Prostate gland (tissue), 2 donors: ENCODE measurements at regions not wholly inside any gene's neighbourhood (a gene's known extent, or its start where the extent isn't known, plus 50 kb on each side); places are given as distances from the start of the nearest gene placed in this dataset.

Source experiments
- DNase-seq: peaks from one replicate; pipeline ENCODE4 v3.0.0-alpha.2; 2019; ENCODE audit warnings: low spot score
- H3K27ac ChIP-seq, 2 donors: fragments of 200-600 bp; sonication (generic); 2 replicates each; pipeline ENCODE4 v1.5.1; 2017 to 2019
- H3K27me3 ChIP-seq: fragments of 200-600 bp; sonication (generic); replicated peaks from 2 replicates; pipeline ENCODE4 v1.5.1; 2019; ENCODE audit not compliant: insufficient read depth
- H3K36me3 ChIP-seq, 2 donors: fragments of 200-600 bp; sonication (generic); 1 replicate in 1 of 2; 2 replicates in 1 of 2; pipeline versions ENCODE4 v1.5.1 to v1.8.1; 2017 to 2019
- H3K4me1 ChIP-seq: fragments of 200-600 bp; sonication (generic); replicated peaks from 2 replicates; pipeline ENCODE4 v1.5.1; 2019
- H3K4me3 ChIP-seq, 2 donors: fragments of 200-600 bp; sonication (generic); 2 replicates each; pipeline ENCODE4 v1.5.1; 2017 to 2019
- H3K9me3 ChIP-seq: fragments of 200-600 bp; sonication (generic); 2 replicates; pipeline ENCODE4 v1.5.1; 2017
- CTCF ChIP-seq, 4 experiments: fragments of 200-600 bp in 2 of 4; fragments of 450-650 bp in 2 of 4; sonication (generic) in 2 of 4; IDR thresholded peaks; 1 replicate in 3 of 4; 2 replicates in 1 of 4; pipeline ENCODE4 v1.5.1; 2016 to 2019; ENCODE audit warnings: antibody characterized with exemption in 4 of 4, mild to moderate bottlenecking in 2 of 4, moderate library complexity in 2 of 4
- POLR2A ChIP-seq: fragments of 450-650 bp; IDR thresholded peaks from one replicate; pipeline ENCODE4 v1.6.1; 2016; ENCODE audit warnings: antibody characterized with exemption, mild to moderate bottlenecking
- POLR2AphosphoS5 ChIP-seq: sonication (generic); formaldehyde crosslinking; IDR thresholded peaks from one replicate; pipeline ENCODE4 v1.6.1; 2017; ENCODE audit warnings: antibody characterized with exemption
- WGBS: methylation state at CpG from one replicate; pipeline ENCODE4 v1.1.5; 2018; 5-methylcytosine and 5-hydroxymethylcytosine counted together
- intact Hi-C: fragments of 100-400 bp; cut with DNase I; formaldehyde crosslinking; loops from one replicate; pipeline ENCODE4 v1.14.2; 2022

GRCh38 chr1:30173560-30173959, 549.8 kb downstream of the MATN1 start:
- no peaks in the 10 kb centered on the region for H3K4me1 ChIP-seq
- no peak overlapping the region for H3K4me3 ChIP-seq
- intact Hi-C loops = no loop called here
- DNase-seq = no peak
- no peak overlapping the region for H3K27ac ChIP-seq
- TF ChIP-seq POLR2AphosphoS5 (no peak), POLR2A (no peak), CTCF (IDR thresholded peaks at IDR 0.05) (no peak)
- WGBS = 31% methylated on average over 2 of the region's 2 CpGs
- no peaks in the 10 kb centered on the region for H3K27me3 ChIP-seq
- H3K36me3 ChIP-seq = no peaks in the 10 kb centered on the region
- H3K9me3 ChIP-seq = no peaks in the 10 kb centered on the region

GRCh38 chr1:30172757-30173156, 550.6 kb downstream of the MATN1 start:
- no peak overlapping the region for H3K4me3 ChIP-seq
- H3K36me3 ChIP-seq = no peaks in the 10 kb centered on the region
- DNase-seq = no peak
- no peaks in the 10 kb centered on the region for H3K4me1 ChIP-seq
- H3K27ac ChIP-seq = no peak overlapping the region
- H3K27me3 ChIP-seq = no peaks in the 10 kb centered on the region
- TF ChIP-seq POLR2AphosphoS5 (no peak), POLR2A (no peak), CTCF (IDR thresholded peaks at IDR 0.05) (no peak)
- intact Hi-C loops = no loop called here
- WGBS = 89% methylated on average over 2 of the region's 2 CpGs
- H3K9me3 ChIP-seq = no peaks in the 10 kb centered on the region

GRCh38 chr1:30172299-30172694, 551.1 kb downstream of the MATN1 start:
- intact Hi-C loops = no loop called here

GRCh38 chr1:30171537-30172298, 551.7 kb downstream of the MATN1 start:
- 85% methylated on average over 9 of the region's 9 CpGs for WGBS
- Histone ChIP-seq H3K4me3 (no peak overlapping the region), H3K4me1 (no peaks in the 10 kb centered on the region), H3K27ac (no peak overlapping the region), H3K27me3 (no peaks in the 10 kb centered on the region), H3K9me3 (no peaks in the 10 kb centered on the region), H3K36me3 (no peaks in the 10 kb centered on the region)
- TF ChIP-seq POLR2A (no peak), POLR2AphosphoS5 (no peak), CTCF (IDR thresholded peaks at IDR 0.05) (no peak)
- intact Hi-C loops = no loop called here
- DNase-seq = no peak

More at GRCh38 chr1:30172299-30172694, 551.1 kb downstream of the MATN1 start:
- 83% methylated on average over 5 of the region's 5 CpGs for WGBS
- H3K4me3 ChIP-seq = no peak overlapping the region
- no peak for TF ChIP-seq POLR2A
- no peak for TF ChIP-seq POLR2AphosphoS5
- TF ChIP-seq CTCF (IDR thresholded peaks at IDR 0.05) = no peak
- no peak for DNase-seq
- H3K9me3 ChIP-seq = no peaks in the 10 kb centered on the region
- H3K27me3 ChIP-seq = no peaks in the 10 kb centered on the region
- no peaks in the 10 kb centered on the region for H3K4me1 ChIP-seq
- H3K27ac ChIP-seq = no peak overlapping the region
- no peaks in the 10 kb centered on the region for H3K36me3 ChIP-seq

GRCh38 chr1:30169269-30169668, 554.1 kb downstream of the MATN1 start:
- intact Hi-C loops = no loop called here
- WGBS = 83% methylated on average over 4 of the region's 4 CpGs
- Histone ChIP-seq H3K36me3 (no peaks in the 10 kb centered on the region), H3K27ac (no peak overlapping the region), H3K4me3 (no peak overlapping the region), H3K9me3 (no peaks in the 10 kb centered on the region), H3K27me3 (no peaks in the 10 kb centered on the region), H3K4me1 (no peaks in the 10 kb centered on the region)
- no peak for DNase-seq
- no peak for TF ChIP-seq POLR2A
- no peak for TF ChIP-seq POLR2AphosphoS5
- no peak for TF ChIP-seq CTCF (IDR thresholded peaks at IDR 0.05)
